ENCODE measurements at regions not wholly inside any gene's neighbourhood (a gene's known extent, or its start where the extent isn't known, plus 50 kb on each side); places are given as distances from the start of the nearest gene placed in this dataset.

DNA sequence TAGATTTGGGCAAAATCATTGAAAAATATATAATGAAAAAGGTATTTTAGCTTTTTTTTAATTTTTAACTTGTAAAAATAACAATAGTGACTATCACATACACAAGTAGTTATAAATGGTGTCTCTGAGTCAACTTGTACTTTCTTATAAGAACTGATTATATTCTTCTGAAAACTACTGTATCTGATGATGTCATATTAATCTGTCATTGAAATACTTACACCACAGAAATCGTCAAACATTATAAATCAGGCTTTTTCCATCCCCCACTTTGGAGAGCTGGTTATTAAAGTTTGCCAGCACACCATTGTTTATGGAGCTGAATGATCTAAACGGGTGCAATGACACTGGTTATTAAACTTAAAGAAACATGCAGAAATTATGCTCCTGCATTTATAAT is 1259.6 kb upstream of the CNTN5 start:
- DNase-seq (ENCODE audit: low spot score) = no peak
- H3K4me1 ChIP-seq (ENCODE audit: control insufficient read depth in 4 of 4, insufficient read depth in 4 of 4, low read length in 3 of 4) = no peaks in the 10 kb centered on the region
- 48% methylated on average over 2 of the region's 2 CpGs for WGBS
- no peaks in the 10 kb centered on the region for H3K9me3 ChIP-seq (ENCODE audit: control insufficient read depth in 4 of 4, low read length in 3 of 4)
- no peak overlapping the region for H3K27ac ChIP-seq (ENCODE audit: low read depth in 1 of 2, low read length in 2 of 2)
- H3K9ac ChIP-seq (ENCODE audit: low read depth in 1 of 2, low read length in 2 of 2) = no peak overlapping the region
- no peak for TF ChIP-seq EGR1 (IDR thresholded peaks at IDR 0.05; ENCODE audit: low read depth in 2 of 2)
- no peak for TF ChIP-seq YY1 (IDR thresholded peaks at IDR 0.05)
- TF ChIP-seq, protein P1, sequence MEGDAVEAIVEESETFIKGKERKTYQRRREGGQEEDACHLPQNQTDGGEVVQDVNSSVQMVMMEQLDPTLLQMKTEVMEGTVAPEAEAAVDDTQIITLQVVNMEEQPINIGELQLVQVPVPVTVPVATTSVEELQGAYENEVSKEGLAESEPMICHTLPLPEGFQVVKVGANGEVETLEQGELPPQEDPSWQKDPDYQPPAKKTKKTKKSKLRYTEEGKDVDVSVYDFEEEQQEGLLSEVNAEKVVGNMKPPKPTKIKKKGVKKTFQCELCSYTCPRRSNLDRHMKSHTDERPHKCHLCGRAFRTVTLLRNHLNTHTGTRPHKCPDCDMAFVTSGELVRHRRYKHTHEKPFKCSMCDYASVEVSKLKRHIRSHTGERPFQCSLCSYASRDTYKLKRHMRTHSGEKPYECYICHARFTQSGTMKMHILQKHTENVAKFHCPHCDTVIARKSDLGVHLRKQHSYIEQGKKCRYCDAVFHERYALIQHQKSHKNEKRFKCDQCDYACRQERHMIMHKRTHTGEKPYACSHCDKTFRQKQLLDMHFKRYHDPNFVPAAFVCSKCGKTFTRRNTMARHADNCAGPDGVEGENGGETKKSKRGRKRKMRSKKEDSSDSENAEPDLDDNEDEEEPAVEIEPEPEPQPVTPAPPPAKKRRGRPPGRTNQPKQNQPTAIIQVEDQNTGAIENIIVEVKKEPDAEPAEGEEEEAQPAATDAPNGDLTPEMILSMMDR (IDR thresholded peaks at IDR 0.05; ENCODE audit: low read depth, low read length, missing input control) = no peak
- TF ChIP-seq, protein P2, sequence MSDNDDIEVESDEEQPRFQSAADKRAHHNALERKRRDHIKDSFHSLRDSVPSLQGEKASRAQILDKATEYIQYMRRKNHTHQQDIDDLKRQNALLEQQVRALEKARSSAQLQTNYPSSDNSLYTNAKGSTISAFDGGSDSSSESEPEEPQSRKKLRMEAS (IDR thresholded peaks at IDR 0.05) = no peak
- no peak for TF ChIP-seq TAF1 (conservative IDR thresholded peaks at IDR 0.05)
- TF ChIP-seq, protein P3, sequence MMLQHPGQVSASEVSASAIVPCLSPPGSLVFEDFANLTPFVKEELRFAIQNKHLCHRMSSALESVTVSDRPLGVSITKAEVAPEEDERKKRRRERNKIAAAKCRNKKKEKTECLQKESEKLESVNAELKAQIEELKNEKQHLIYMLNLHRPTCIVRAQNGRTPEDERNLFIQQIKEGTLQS (IDR thresholded peaks at IDR 0.05) = no peak
- TF ChIP-seq GABPA (IDR thresholded peaks at IDR 0.05 in 1 of 2, conservative IDR thresholded peaks at IDR 0.05 in 1 of 2) = no peak
- TF ChIP-seq, protein P4, sequence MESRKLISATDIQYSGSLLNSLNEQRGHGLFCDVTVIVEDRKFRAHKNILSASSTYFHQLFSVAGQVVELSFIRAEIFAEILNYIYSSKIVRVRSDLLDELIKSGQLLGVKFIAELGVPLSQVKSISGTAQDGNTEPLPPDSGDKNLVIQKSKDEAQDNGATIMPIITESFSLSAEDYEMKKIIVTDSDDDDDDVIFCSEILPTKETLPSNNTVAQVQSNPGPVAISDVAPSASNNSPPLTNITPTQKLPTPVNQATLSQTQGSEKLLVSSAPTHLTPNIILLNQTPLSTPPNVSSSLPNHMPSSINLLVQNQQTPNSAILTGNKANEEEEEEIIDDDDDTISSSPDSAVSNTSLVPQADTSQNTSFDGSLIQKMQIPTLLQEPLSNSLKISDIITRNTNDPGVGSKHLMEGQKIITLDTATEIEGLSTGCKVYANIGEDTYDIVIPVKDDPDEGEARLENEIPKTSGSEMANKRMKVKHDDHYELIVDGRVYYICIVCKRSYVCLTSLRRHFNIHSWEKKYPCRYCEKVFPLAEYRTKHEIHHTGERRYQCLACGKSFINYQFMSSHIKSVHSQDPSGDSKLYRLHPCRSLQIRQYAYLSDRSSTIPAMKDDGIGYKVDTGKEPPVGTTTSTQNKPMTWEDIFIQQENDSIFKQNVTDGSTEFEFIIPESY (IDR thresholded peaks at IDR 0.05) = no peak
- H3K27me3 ChIP-seq (ENCODE audit: control insufficient read depth in 4 of 4, insufficient read depth in 4 of 4, low read length in 3 of 4) = no peaks in the 10 kb centered on the region
- H3K36me3 ChIP-seq (ENCODE audit: control insufficient read depth in 4 of 4, insufficient read depth in 3 of 4, low read depth in 1 of 4, low read length in 3 of 4) = no peaks in the 10 kb centered on the region
- no peak overlapping the region for H3K4me3 ChIP-seq (ENCODE audit: low read depth in 1 of 3, low read length in 3 of 3)

DNA sequence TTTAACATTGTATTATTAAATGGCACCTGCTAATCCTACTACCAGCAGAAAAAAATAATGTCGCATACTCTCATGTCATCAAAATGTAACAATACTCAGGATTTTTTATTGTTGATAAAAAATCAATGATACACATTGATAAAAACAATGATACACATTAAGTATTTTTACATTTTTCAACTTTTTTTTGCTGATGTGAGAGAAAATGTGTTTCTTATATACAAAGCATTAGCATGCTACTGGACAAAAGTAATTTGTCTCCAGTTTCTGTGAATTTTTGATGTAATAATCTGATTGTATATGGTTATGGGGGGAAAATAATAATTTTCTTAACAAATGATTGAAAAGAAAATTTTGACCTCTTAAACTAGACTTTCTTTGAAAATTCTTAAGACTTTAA is 1256.6 kb upstream of the CNTN5 start:
- Histone ChIP-seq H3K9me3 (ENCODE audit: control insufficient read depth in 4 of 4, low read length in 3 of 4) (no peaks in the 10 kb centered on the region), H3K27ac (ENCODE audit: low read depth in 1 of 2, low read length in 2 of 2) (no peak overlapping the region), H3K4me1 (ENCODE audit: control insufficient read depth in 4 of 4, insufficient read depth in 4 of 4, low read length in 3 of 4) (no peaks in the 10 kb centered on the region), H3K27me3 (ENCODE audit: control insufficient read depth in 4 of 4, insufficient read depth in 4 of 4, low read length in 3 of 4) (no peaks in the 10 kb centered on the region), H3K9ac (ENCODE audit: low read depth in 1 of 2, low read length in 2 of 2) (no peak overlapping the region), H3K36me3 (ENCODE audit: control insufficient read depth in 4 of 4, insufficient read depth in 3 of 4, low read depth in 1 of 4, low read length in 3 of 4) (no peaks in the 10 kb centered on the region), H3K4me3 (ENCODE audit: low read depth in 1 of 3, low read length in 3 of 3) (no peak overlapping the region)
- 88% methylated on average over 1 of the region's 1 CpG for WGBS
- no peak for DNase-seq (ENCODE audit: low spot score)
- TF ChIP-seq JUND (IDR thresholded peaks at IDR 0.05) = no peak
- no peak for TF ChIP-seq FOXA1 (IDR thresholded peaks at IDR 0.05)
- TF ChIP-seq, protein P1 (IDR thresholded peaks at IDR 0.05; ENCODE audit: low read depth, low read length, missing input control) = no peak
- no peak for TF ChIP-seq TAF1 (conservative IDR thresholded peaks at IDR 0.05)
- no peak for TF ChIP-seq GABPA (IDR thresholded peaks at IDR 0.05 in 1 of 2, conservative IDR thresholded peaks at IDR 0.05 in 1 of 2)
- TF ChIP-seq HNF4G (IDR thresholded peaks at IDR 0.05) = no peak
- TF ChIP-seq NR2F2 (IDR thresholded peaks at IDR 0.05) = no peak
- TF ChIP-seq, protein P2 (IDR thresholded peaks at IDR 0.05) = no peak
- TF ChIP-seq, protein P3 (IDR thresholded peaks at IDR 0.05) = no peak
- no peak for TF ChIP-seq YY1 (IDR thresholded peaks at IDR 0.05)
- no peak for TF ChIP-seq RXRA (IDR thresholded peaks at IDR 0.05)
- TF ChIP-seq HNF4A (conservative IDR thresholded peaks at IDR 0.05) = no peak
- TF ChIP-seq RAD21 (IDR thresholded peaks at IDR 0.05) = no peak
- TF ChIP-seq, protein P5, sequence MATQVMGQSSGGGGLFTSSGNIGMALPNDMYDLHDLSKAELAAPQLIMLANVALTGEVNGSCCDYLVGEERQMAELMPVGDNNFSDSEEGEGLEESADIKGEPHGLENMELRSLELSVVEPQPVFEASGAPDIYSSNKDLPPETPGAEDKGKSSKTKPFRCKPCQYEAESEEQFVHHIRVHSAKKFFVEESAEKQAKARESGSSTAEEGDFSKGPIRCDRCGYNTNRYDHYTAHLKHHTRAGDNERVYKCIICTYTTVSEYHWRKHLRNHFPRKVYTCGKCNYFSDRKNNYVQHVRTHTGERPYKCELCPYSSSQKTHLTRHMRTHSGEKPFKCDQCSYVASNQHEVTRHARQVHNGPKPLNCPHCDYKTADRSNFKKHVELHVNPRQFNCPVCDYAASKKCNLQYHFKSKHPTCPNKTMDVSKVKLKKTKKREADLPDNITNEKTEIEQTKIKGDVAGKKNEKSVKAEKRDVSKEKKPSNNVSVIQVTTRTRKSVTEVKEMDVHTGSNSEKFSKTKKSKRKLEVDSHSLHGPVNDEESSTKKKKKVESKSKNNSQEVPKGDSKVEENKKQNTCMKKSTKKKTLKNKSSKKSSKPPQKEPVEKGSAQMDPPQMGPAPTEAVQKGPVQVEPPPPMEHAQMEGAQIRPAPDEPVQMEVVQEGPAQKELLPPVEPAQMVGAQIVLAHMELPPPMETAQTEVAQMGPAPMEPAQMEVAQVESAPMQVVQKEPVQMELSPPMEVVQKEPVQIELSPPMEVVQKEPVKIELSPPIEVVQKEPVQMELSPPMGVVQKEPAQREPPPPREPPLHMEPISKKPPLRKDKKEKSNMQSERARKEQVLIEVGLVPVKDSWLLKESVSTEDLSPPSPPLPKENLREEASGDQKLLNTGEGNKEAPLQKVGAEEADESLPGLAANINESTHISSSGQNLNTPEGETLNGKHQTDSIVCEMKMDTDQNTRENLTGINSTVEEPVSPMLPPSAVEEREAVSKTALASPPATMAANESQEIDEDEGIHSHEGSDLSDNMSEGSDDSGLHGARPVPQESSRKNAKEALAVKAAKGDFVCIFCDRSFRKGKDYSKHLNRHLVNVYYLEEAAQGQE (IDR thresholded peaks at IDR 0.05) = no peak
- TF ChIP-seq, protein P4 (IDR thresholded peaks at IDR 0.05) = no peak
- no peak for TF ChIP-seq FOXA2 (IDR thresholded peaks at IDR 0.05)
- no peak for TF ChIP-seq SP1 (IDR thresholded peaks at IDR 0.05)
- no peak for TF ChIP-seq EGR1 (IDR thresholded peaks at IDR 0.05; ENCODE audit: low read depth in 2 of 2)
